HL-60 (cell line): ENCODE measurements at regions not wholly inside any gene's neighbourhood (a gene's known extent, or its start where the extent isn't known, plus 50 kb on each side); places are given as distances from the start of the nearest gene placed in this dataset.
"Not testable (repeated sequence)": the region's sequence is repeated elsewhere in the genome, so short reads cannot be mapped to it uniquely, and the experiment has no call there.

Source experiments
- GABPA ChIP-seq: IDR thresholded peaks from 2 replicates; pipeline ENCODE4 v1.6.1; 2012; ENCODE audit warnings: low read depth
- POLR2AphosphoS5 ChIP-seq: IDR thresholded peaks from 2 replicates; pipeline ENCODE4 v1.6.1; 2012; ENCODE audit warnings: low read depth
- SPI1 ChIP-seq: IDR thresholded peaks from 2 replicates; pipeline ENCODE4 v1.6.1; 2012; ENCODE audit warnings: low read depth, mild to moderate bottlenecking, borderline replicate concordance
- TF ChIP-seq, protein P1 (sequence below): IDR thresholded peaks from one replicate; pipeline ENCODE4 v1.5.1; 2011; ENCODE audit warnings: low read length, control low read depth, inconsistent platforms; ENCODE audit not compliant: insufficient read depth
- TF ChIP-seq, protein P2 (sequence below): IDR thresholded peaks from 2 replicates; pipeline ENCODE4 v1.6.1; 2012; ENCODE audit warnings: low read depth; ENCODE audit not compliant: insufficient replicate concordance

DNA sequence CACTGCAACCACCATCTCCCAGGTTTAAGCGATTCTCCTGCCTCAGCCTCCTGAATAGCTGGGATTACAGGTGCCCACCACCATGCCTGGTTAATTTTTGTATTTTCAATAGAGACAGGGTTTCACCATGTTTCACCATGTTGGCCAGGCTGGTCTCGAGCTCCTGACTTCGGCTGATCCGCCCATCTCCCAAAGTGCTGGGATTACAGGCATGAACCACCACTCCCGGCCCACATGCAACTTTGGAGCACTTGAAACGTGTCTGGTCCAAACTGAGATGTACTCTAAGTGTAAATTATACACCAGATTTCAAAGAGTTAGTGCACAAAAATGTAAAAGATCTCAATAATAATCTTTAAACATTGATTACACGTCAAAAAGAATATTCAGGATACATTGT is 154.1 kb downstream of the RGS9 start:
- TF ChIP-seq, protein P1, sequence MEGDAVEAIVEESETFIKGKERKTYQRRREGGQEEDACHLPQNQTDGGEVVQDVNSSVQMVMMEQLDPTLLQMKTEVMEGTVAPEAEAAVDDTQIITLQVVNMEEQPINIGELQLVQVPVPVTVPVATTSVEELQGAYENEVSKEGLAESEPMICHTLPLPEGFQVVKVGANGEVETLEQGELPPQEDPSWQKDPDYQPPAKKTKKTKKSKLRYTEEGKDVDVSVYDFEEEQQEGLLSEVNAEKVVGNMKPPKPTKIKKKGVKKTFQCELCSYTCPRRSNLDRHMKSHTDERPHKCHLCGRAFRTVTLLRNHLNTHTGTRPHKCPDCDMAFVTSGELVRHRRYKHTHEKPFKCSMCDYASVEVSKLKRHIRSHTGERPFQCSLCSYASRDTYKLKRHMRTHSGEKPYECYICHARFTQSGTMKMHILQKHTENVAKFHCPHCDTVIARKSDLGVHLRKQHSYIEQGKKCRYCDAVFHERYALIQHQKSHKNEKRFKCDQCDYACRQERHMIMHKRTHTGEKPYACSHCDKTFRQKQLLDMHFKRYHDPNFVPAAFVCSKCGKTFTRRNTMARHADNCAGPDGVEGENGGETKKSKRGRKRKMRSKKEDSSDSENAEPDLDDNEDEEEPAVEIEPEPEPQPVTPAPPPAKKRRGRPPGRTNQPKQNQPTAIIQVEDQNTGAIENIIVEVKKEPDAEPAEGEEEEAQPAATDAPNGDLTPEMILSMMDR = not testable (repeated sequence)
- TF ChIP-seq GABPA, POLR2AphosphoS5, SPI1: not testable (repeated sequence)
- TF ChIP-seq, protein P2, sequence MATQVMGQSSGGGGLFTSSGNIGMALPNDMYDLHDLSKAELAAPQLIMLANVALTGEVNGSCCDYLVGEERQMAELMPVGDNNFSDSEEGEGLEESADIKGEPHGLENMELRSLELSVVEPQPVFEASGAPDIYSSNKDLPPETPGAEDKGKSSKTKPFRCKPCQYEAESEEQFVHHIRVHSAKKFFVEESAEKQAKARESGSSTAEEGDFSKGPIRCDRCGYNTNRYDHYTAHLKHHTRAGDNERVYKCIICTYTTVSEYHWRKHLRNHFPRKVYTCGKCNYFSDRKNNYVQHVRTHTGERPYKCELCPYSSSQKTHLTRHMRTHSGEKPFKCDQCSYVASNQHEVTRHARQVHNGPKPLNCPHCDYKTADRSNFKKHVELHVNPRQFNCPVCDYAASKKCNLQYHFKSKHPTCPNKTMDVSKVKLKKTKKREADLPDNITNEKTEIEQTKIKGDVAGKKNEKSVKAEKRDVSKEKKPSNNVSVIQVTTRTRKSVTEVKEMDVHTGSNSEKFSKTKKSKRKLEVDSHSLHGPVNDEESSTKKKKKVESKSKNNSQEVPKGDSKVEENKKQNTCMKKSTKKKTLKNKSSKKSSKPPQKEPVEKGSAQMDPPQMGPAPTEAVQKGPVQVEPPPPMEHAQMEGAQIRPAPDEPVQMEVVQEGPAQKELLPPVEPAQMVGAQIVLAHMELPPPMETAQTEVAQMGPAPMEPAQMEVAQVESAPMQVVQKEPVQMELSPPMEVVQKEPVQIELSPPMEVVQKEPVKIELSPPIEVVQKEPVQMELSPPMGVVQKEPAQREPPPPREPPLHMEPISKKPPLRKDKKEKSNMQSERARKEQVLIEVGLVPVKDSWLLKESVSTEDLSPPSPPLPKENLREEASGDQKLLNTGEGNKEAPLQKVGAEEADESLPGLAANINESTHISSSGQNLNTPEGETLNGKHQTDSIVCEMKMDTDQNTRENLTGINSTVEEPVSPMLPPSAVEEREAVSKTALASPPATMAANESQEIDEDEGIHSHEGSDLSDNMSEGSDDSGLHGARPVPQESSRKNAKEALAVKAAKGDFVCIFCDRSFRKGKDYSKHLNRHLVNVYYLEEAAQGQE = not testable (repeated sequence)
